HG02981 (cell line): ENCODE measurements at regions not wholly inside any gene's neighbourhood (a gene's known extent, or its start where the extent isn't known, plus 50 kb on each side); places are given as distances from the start of the nearest gene placed in this dataset.
"Not testable (repeated sequence)": the region's sequence is repeated elsewhere in the genome, so short reads cannot be mapped to it uniquely, and the experiment has no call there.

Experiments used
- ATAC-seq: cut with Tn5 transposase; IDR thresholded peaks from one replicate; pipeline ENCODE4 v1.9.1; 2021; ENCODE audit warnings: mild to moderate bottlenecking, moderate library complexity; ENCODE audit not compliant: unreplicated experiment

DNA sequence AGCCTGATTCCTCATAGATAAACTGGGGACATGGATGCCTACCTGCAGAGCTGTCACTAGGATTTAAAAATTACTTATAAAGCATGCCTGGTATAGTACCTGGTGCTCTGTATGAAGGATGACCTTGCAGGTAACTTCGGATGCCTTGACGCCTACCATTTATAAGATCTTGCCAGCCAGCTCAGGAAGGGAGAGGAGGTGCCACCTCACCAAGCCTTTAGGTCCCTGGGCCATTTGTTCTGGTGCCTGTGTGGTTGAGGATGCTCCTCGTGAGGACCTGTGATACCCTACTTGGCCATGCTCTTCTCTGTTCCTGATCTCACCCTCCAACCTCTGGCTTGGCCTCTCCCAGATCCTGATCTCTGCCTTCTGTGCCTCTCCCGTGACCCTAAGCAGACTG is 85.2 kb downstream of the FDX1 start:
- ATAC-seq, result no peak

DNA sequence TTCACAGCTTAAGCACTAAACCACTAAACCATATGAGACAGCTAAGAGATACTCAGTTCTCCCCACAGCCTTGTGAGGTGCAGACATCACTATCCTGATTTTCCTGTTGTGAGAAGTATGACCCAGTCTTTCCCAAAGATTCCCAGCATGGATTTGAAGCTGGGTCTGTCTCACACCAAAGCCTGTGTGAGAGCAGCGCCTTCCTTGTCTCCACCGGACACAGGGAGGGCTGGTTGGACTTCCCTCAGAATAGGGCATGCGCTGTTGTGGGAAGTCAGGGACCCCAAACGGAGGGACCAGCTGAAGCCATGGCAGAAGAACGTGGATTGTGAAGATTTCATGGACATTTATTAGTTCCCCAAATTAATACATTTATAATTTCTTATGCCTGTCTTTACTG is 87.6 kb downstream of the FDX1 start:
- ATAC-seq, result not testable (repeated sequence)

DNA sequence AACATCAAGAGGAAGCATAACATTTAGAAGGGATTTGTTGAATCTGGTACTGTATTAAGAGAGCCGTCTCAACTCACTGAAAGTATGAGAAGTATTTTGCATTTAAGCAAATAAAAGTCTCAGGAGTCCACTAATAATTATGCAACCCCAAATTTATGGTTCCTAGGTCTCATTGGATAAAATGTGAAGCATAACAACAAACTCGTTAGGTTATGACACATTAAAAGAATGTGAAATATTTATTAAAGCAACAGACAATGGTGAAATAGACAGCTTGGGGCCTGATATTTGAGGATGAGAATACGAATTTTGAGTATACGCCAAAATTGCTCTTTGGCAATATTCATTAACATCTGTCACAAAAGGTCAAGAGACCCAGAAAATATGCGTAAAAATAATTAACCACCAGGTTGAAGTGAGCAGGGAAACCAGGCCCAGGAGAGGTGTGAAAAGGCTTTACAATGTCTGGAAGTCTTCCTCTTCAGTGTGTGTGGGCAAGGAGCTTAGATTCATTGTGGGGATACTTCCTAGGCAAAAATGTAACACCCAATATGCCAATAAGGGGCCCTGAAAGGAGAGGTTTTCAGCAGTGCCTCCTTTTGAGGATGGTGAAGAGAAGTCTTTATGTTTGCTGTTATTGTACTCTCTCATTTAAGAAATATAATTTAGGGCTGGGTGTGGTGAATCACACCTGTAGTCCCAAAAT is 89.2 kb downstream of the FDX1 start:
- ATAC-seq, result no peak

DNA sequence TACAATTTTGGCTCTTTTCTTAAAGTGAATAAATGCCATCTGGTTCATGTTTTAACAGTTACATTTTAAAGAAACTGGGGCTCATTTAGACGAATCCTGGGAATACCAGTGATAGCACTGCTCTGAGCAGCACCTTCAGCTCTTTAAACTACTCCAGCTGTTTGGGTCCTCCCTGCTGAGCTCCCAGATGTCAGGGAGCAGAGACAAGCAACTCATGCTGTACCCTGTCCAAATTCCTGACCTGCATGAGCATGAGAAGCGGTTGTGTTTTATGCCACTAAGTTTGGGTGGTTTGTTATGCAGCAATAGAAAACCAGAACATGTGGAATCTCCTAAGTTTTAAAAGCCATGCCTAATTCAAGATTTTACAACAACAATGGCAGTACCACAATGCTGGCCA is 90.0 kb downstream of the FDX1 start:
- ATAC-seq, result no peak

DNA sequence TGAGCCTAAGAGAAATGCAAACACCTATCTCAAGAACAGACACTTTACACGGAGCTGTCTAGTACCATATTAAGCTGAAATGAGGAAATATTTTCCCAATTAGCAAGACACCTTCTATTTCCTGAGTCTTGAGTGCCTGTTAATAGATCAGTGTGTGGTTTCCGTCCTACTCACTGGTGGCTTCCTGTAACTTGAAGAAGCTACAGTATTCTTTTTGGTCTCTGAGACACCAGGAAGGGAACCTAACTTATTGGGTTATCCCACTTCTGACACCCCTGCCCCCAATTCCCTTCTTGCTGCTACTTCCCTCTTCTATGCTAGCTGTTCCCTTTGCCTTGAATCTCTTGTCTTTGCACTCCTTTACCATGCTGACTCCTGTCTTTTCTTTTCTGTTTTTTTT is 92.7 kb downstream of the FDX1 start:
- ATAC-seq, result no peak

DNA sequence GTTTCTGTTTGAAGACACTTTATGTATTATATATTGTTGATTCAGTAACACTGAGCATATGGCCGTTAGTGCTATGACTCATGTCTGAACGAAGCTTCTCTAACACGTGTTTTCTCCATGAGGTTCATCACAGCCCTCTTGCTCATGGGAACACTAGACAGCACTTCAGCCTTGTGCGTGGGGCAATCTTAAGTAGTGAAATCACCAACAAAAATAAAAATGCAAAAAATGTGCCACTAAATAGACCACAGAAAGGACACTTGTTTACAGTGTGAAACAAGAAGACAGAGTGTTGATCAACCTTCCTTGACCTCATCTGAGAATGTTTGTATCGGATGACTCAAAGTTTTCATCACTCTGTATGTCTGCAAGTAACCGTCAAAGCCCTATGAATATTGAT is 94.5 kb downstream of the FDX1 start:
- ATAC-seq, result no peak

DNA sequence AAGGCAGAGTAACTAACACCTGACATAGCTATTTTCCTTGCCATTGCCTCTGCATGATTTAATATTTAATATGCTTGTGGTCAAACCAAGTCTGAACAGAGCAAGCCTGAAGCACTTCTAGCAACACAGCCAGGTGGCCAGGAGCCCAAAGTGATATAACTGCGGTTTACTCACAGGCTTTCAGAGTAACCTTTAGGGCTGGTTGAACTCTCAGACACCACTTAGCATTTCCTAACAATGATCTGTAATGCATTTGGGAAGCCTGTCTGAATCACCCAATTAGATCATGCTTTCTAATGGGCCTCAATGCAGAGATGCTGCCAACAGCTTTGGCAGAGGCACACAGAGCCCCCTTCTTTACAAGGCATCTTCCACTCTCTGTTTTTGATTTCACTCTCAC is 96.1 kb downstream of the FDX1 start:
- peak; percentile 89 for ATAC-seq

DNA sequence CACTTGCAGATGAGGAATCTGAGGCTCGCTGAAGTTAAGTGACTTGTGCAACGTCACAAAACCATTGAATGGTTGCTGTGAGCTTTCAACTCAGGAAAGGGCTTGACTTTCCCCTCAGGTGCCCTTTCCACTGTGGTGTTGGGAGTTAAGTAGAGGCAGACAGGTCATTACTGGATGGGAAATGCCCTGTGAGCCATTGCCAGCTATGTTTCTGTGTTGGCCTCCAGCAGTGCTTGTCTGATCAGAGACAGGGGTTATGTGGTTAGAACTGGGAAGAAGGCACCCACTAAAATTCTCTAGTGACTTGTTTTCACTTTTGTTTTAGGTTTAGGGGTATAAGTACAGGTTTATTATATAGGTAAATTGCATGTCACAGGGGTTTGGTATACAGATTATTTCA is 96.6 kb downstream of the FDX1 start:
- peak; percentile 53 for ATAC-seq
